ENCODE measurements at regions not wholly inside any gene's neighbourhood (a gene's known extent, or its start where the extent isn't known, plus 50 kb on each side); places are given as distances from the start of the nearest gene placed in this dataset.
"Not testable (repeated sequence)": the region's sequence is repeated elsewhere in the genome, so short reads cannot be mapped to it uniquely, and the experiment has no call there.

DNA sequence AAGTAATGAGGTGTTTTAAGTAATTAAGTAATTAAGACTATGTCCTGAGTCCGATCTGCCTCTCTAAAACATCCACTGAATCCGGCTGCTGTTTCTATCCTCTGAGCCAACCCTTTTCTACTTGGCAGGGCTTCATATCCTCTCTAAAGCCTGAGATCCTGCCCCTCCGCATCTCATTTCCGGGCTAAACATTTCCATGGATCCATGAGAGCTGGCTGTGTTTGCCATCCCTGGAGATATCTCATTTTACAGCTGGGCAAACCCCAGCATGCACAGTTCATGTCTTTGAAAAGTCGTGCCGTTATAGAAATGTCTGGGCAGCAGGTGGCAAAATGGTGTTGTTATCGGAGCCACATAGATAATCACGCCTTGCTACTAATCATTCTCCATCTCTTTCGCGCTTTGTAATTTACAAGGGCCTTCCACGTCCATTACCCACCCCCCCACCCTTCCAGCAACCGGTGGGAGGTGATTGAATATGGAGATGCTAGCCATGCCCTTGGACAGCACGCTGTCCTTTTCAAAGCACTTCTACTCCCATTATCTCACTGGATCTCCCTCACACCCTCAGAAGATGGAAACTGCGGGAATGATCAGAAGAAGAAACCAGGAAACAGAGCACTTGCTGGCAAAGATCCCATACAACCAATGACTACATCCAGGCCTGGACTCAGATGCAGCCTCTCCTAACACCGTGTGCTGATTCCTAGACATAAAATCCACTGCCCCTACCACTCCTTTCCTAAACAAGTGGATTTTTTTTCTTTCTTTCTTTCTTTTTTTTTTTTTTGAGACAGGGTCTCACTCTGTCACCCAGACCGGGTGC is 1189.2 kb downstream of the TYW1 start:
- ATAC-seq, result no peak
- Histone ChIP-seq H3K36me3 (no peaks in the 10 kb centered on the region), H3K27ac (no peak overlapping the region), H3K4me1 (no peaks in the 10 kb centered on the region), H3K9me3 (no peaks in the 10 kb centered on the region), H3K27me3 (no peaks in the 10 kb centered on the region), H3K4me3 (no peak overlapping the region)
- 49 to 67% methylated on average over 15 to 16 of the region's 16 CpGs for WGBS, 2 donors (ENCODE audit: low coverage in 1 of 2)
- TF ChIP-seq CTCF (IDR thresholded peaks at IDR 0.05), result no peak
- TF ChIP-seq EP300 (IDR thresholded peaks at IDR 0.05), result no peak
- TF ChIP-seq POLR2AphosphoS5 (IDR thresholded peaks at IDR 0.05), result no peak
- no peak for TF ChIP-seq POLR2A (IDR thresholded peaks at IDR 0.05)

GRCh38 chr7:68187532-68187931 is 1190.9 kb downstream of the TYW1 start:
- 89 to 100% methylated on average over 1 to 7 of the region's 7 CpGs for WGBS, 2 donors (ENCODE audit: low coverage in 1 of 2)
- TF ChIP-seq EP300 (IDR thresholded peaks at IDR 0.05) (no peak), CTCF (IDR thresholded peaks at IDR 0.05) (no peak), POLR2AphosphoS5 (IDR thresholded peaks at IDR 0.05) (no peak), POLR2A (IDR thresholded peaks at IDR 0.05) (no peak)
- Histone ChIP-seq H3K4me3 (no peak overlapping the region), H3K4me1 (no peaks in the 10 kb centered on the region), H3K9me3 (no peaks in the 10 kb centered on the region), H3K36me3 (no peaks in the 10 kb centered on the region), H3K27ac (no peak overlapping the region), H3K27me3 (no peaks in the 10 kb centered on the region)
- no peak for ATAC-seq

DNA sequence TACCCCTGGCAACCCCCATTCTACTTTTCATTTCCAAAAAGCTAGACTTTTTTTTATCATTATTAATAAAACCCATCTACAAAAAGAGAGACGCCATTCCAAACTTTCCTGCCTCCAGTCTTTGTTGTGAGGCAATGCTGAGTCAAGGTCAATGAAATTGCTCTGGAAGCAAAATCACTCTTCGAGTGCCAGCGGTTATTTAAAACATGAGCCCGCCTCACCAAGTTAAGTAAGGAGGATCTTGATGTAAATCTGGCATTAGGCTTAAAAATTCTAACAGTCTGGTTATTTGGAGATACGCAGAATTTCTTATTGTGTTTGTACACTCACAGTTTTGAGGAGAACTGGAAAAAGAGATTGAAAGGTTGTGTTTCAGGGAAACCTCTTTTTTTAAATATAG is 1196.3 kb downstream of the TYW1 start:
- H3K4me1 ChIP-seq, result no peaks in the 10 kb centered on the region
- H3K9me3 ChIP-seq, result peaks cover 0 to 14% (median 0%) of the 10 kb centered on the region in 3 donors
- TF ChIP-seq EP300 (IDR thresholded peaks at IDR 0.05) (no peak), CTCF (IDR thresholded peaks at IDR 0.05) (no peak), POLR2A (IDR thresholded peaks at IDR 0.05) (no peak), POLR2AphosphoS5 (IDR thresholded peaks at IDR 0.05) (no peak)
- H3K4me3 ChIP-seq, result no peak overlapping the region
- 66 to 70% methylated on average over 5 of the region's 5 CpGs for WGBS, 2 donors (ENCODE audit: low coverage in 1 of 2)
- no peaks in the 10 kb centered on the region for H3K27me3 ChIP-seq
- H3K27ac ChIP-seq, result no peak overlapping the region
- H3K36me3 ChIP-seq, result no peaks in the 10 kb centered on the region
- no peak for ATAC-seq

DNA sequence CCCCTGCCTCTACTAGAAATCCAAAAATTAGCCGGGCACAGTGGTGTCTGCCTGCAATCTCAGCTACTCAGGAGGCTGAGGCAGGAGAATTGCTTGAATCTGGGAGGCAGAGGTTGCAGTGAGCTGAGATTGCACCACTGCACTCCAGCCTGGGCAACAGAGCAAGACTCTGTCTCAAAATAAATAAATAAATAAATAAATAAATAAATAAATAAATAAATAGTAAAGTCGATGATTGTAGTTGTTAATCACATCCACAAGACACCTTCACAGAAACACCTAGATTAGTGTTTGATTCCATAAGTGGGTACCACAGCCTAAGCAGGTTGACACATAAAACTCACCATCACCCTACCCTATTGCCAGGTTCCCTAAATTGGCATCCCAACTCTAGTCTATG is 1199.0 kb downstream of the TYW1 start:
- WGBS, 2 donors (ENCODE audit: low coverage in 1 of 2), result 91 to 94% methylated on average over 1 of the region's 2 CpGs
- not testable (repeated sequence) for ATAC-seq, H3K4me3 ChIP-seq, H3K36me3 ChIP-seq, H3K4me1 ChIP-seq, H3K27ac ChIP-seq, H3K27me3 ChIP-seq
- H3K9me3 ChIP-seq, result peaks cover 0 to 14% (median 0%) of the 10 kb centered on the region in 3 donors

DNA sequence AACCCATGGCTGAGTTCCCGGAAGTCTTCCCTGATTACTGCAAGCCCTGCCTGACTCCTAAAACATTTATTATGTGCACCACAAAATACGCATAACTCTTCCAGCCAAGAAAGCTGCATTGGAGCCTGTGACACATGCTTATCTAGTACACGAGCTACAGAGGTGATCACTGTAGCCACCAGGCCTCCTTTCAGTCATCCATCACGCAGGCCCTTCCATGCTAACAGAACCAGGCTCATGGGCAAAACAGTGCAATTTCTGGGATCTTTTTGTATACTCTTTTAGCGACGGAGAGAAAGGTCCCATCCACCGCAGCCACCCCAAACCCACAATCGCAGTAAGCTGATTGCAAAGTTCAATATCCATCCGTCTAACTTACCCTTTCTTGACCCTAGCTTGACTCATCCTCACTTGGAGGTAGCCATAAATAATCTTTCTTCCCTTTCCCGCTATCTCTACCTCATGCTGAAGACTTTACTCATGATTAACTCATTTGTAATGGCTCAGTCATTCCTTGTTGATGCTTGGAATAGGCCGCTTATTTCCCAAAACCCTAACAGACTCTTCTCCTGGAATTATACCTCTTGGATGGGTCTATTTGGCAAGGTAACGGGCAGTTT is 1203.5 kb downstream of the TYW1 start:
- TF ChIP-seq POLR2A (IDR thresholded peaks at IDR 0.05) (no peak), CTCF (IDR thresholded peaks at IDR 0.05) (no peak), POLR2AphosphoS5 (IDR thresholded peaks at IDR 0.05) (no peak), EP300 (IDR thresholded peaks at IDR 0.05) (no peak)
- Histone ChIP-seq H3K4me3 (no peak overlapping the region), H3K27ac (no peak overlapping the region), H3K9me3 (peaks cover 0 to 7% (median 0%) of the 10 kb centered on the region in 3 donors), H3K36me3 (no peaks in the 10 kb centered on the region), H3K27me3 (peaks cover 5% of the 10 kb centered on the region), H3K4me1 (no peaks in the 10 kb centered on the region)
- ATAC-seq, result no peak
- WGBS, 2 donors (ENCODE audit: low coverage in 1 of 2), result 69 to 76% methylated on average over 10 to 12 of the region's 12 CpGs

Data from gastroesophageal sphincter (tissue), 4 donors.